Heart left ventricle (tissue), 13 donors: ENCODE measurements at regions not wholly inside any gene's neighbourhood (a gene's known extent, or its start where the extent isn't known, plus 50 kb on each side); places are given as distances from the start of the nearest gene placed in this dataset.

Source experiments
- POLR2A ChIP-seq, 2 donors: fragments of 450-650 bp; IDR thresholded peaks; one replicate each; pipeline ENCODE4 v1.6.1; 2017; ENCODE audit warnings: antibody characterized with exemption in 2 of 2, mild to moderate bottlenecking in 2 of 2, moderate library complexity in 2 of 2
- TF ChIP-seq, protein P1 (sequence below), 12 donors: fragments of 200-600 bp; sonication (generic) in 4 of 12; IDR thresholded peaks; one replicate each; pipeline versions ENCODE4 v1.5.0 to v1.8.0; 2018 to 2022; ENCODE audit warnings: antibody characterized with exemption in 12 of 12, mild to moderate bottlenecking in 5 of 12
- donor health status: ischemic (EF 13 %, LVEDD 7.1; RV severe dilation, severe dysfunction).
- donor health status: DM: no; HTN: yes; CAD: no.
- donor health status: DM: no; HTN: no; CAD: no.
- donor health status: ischemic (EF 25% LVEDD 6.9; RV normal size, moderate dysfunction).
- donor health status: ischemic (EF 25% LVEDD 5.7; RV mildly dilated, moderate dysfunction).
- donor health status: ischemic (EF 35%, LVEDD 5.7; RV mildly dilated, moderate dysfunction).
- donor health status: nonischemic (EF 11% LVEDD 7.7; RV severe dilation, severe dysfunction).
- donor health status: DM: yes; HTN: yes; CAD: no.
- donor health status: PGD.
- donor health status: ischemic (EF 29% LVEDD 5.4; RV normal size, mild dysfunction).
- donor health status: nonischemic (EF 23%, LVEDD 6.1; RV moderate dilation, normal function).

DNA sequence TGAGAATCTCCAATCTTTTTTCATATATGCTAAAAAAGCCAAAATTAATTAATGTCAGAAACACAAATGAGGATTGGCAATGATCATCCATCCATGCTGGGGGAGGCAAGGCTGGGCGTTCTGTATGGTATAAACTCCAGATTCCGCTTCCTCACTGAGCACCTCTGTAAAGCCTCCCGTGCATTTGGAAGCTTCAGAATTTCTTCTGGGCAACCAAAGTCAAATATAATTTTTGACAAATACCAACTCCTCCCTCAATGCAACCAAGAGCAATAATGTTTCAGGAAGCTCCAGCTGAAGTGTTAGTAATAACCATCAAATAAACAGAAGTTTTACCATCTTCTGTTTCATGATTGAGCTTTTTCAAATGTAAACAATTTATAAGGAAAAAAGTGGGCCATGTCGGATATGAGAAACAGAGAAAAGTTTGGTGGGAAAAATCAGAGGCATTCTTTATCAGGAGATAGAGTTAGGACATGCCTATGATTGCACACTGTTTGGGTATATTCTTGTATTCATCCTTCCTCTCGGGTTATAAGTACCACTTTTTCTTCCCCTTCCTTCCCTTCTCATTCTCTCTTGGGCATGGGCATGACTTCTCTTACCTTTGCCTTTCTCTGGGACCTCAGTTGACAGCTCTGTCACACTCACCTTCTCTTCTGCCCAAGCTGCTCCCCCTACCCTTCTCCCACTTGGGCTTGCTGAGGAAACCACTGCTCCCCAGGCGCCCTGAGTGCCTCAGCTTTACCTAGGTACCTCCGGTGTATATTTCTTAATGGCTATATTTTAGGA, 149.5 kb upstream of the ZEB2 start:
- TF ChIP-seq, protein P1, sequence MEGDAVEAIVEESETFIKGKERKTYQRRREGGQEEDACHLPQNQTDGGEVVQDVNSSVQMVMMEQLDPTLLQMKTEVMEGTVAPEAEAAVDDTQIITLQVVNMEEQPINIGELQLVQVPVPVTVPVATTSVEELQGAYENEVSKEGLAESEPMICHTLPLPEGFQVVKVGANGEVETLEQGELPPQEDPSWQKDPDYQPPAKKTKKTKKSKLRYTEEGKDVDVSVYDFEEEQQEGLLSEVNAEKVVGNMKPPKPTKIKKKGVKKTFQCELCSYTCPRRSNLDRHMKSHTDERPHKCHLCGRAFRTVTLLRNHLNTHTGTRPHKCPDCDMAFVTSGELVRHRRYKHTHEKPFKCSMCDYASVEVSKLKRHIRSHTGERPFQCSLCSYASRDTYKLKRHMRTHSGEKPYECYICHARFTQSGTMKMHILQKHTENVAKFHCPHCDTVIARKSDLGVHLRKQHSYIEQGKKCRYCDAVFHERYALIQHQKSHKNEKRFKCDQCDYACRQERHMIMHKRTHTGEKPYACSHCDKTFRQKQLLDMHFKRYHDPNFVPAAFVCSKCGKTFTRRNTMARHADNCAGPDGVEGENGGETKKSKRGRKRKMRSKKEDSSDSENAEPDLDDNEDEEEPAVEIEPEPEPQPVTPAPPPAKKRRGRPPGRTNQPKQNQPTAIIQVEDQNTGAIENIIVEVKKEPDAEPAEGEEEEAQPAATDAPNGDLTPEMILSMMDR (IDR thresholded peaks at IDR 0.05): no peak
- TF ChIP-seq POLR2A (IDR thresholded peaks at IDR 0.05): no peak
